ENCODE measurements at regions not wholly inside any gene's neighbourhood (a gene's known extent, or its start where the extent isn't known, plus 50 kb on each side); places are given as distances from the start of the nearest gene placed in this dataset.

GRCh38 chr12:45547132-45547531 is 182.4 kb upstream of the ARID2 start:
- Histone ChIP-seq H3K4me1 (ENCODE audit: control insufficient read depth in 2 of 2, insufficient read depth in 2 of 2, low read length in 1 of 2) (peaks cover 0 to 2% of the 10 kb centered on the region in 2 donors), H3K27ac (ENCODE audit: low read depth in 2 of 2, low read length in 1 of 2) (no peak overlapping the region), H3K27me3 (ENCODE audit: control insufficient read depth in 1 of 2, insufficient read depth in 2 of 2, low read length in 2 of 2) (no peaks in the 10 kb centered on the region), H3K9me3 (ENCODE audit: control insufficient read depth in 2 of 2, insufficient read depth in 1 of 2, low read depth in 1 of 2, low read length in 1 of 2) (no peaks in the 10 kb centered on the region), H3K4me3 (ENCODE audit: low read depth in 1 of 2, low read length in 2 of 2) (no peak overlapping the region), H3K36me3 (ENCODE audit: control insufficient read depth in 2 of 2, insufficient read depth in 2 of 2, low read length in 1 of 2) (no peaks in the 10 kb centered on the region)
- 72 to 81% methylated on average over 1 of the region's 1 CpG for WGBS, 2 donors

- peaks cover 0 to 5% of the 10 kb centered on the region in 2 donors for H3K4me1 ChIP-seq (ENCODE audit: control insufficient read depth in 2 of 2, insufficient read depth in 2 of 2, low read length in 1 of 2)
- H3K9me3 ChIP-seq (ENCODE audit: control insufficient read depth in 2 of 2, insufficient read depth in 1 of 2, low read depth in 1 of 2, low read length in 1 of 2), result no peaks in the 10 kb centered on the region
- no peak overlapping the region for H3K27ac ChIP-seq (ENCODE audit: low read depth in 2 of 2, low read length in 1 of 2)
- no peaks in the 10 kb centered on the region for H3K27me3 ChIP-seq (ENCODE audit: control insufficient read depth in 1 of 2, insufficient read depth in 2 of 2, low read length in 2 of 2)
- 25 to 43% methylated on average over 1 of the region's 1 CpG for WGBS, 2 donors
- H3K4me3 ChIP-seq (ENCODE audit: low read depth in 1 of 2, low read length in 2 of 2), result no peak overlapping the region
- H3K36me3 ChIP-seq (ENCODE audit: control insufficient read depth in 2 of 2, insufficient read depth in 2 of 2, low read length in 1 of 2), result no peaks in the 10 kb centered on the region
Observed at GRCh38 chr12:45547822-45548221, 181.7 kb upstream of the ARID2 start.

GRCh38 chr12:45548426-45548825 is 181.1 kb upstream of the ARID2 start:
- H3K4me1 ChIP-seq (ENCODE audit: control insufficient read depth in 2 of 2, insufficient read depth in 2 of 2, low read length in 1 of 2), result peaks cover 0 to 5% of the 10 kb centered on the region in 2 donors
- 69 to 84% methylated on average over 4 of the region's 4 CpGs for WGBS, 2 donors
- H3K27me3 ChIP-seq (ENCODE audit: control insufficient read depth in 1 of 2, insufficient read depth in 2 of 2, low read length in 2 of 2), result no peaks in the 10 kb centered on the region
- H3K27ac ChIP-seq (ENCODE audit: low read depth in 2 of 2, low read length in 1 of 2), result no peak overlapping the region
- no peaks in the 10 kb centered on the region for H3K9me3 ChIP-seq (ENCODE audit: control insufficient read depth in 2 of 2, insufficient read depth in 1 of 2, low read depth in 1 of 2, low read length in 1 of 2)
- no peaks in the 10 kb centered on the region for H3K36me3 ChIP-seq (ENCODE audit: control insufficient read depth in 2 of 2, insufficient read depth in 2 of 2, low read length in 1 of 2)
- no peak overlapping the region for H3K4me3 ChIP-seq (ENCODE audit: low read depth in 1 of 2, low read length in 2 of 2)

- Histone ChIP-seq H3K27ac (ENCODE audit: low read depth in 2 of 2, low read length in 1 of 2) (peak overlapping the region in 1 of 2 donors; percentile 58), H3K9me3 (ENCODE audit: control insufficient read depth in 2 of 2, insufficient read depth in 1 of 2, low read depth in 1 of 2, low read length in 1 of 2) (no peaks in the 10 kb centered on the region), H3K4me1 (ENCODE audit: control insufficient read depth in 2 of 2, insufficient read depth in 2 of 2, low read length in 1 of 2) (peaks cover 0 to 5% of the 10 kb centered on the region in 2 donors), H3K27me3 (ENCODE audit: control insufficient read depth in 1 of 2, insufficient read depth in 2 of 2, low read length in 2 of 2) (no peaks in the 10 kb centered on the region), H3K36me3 (ENCODE audit: control insufficient read depth in 2 of 2, insufficient read depth in 2 of 2, low read length in 1 of 2) (no peaks in the 10 kb centered on the region), H3K4me3 (ENCODE audit: low read depth in 1 of 2, low read length in 2 of 2) (no peak overlapping the region)
- 62 to 71% methylated on average over 4 of the region's 4 CpGs for WGBS, 2 donors
Observed at GRCh38 chr12:45549337-45549902, 180.1 kb upstream of the ARID2 start.

GRCh38 chr12:45553204-45553603 is 176.3 kb upstream of the ARID2 start:
- WGBS, 2 donors, result 53 to 64% methylated on average over 3 of the region's 3 CpGs
- Histone ChIP-seq H3K27ac (ENCODE audit: low read depth in 2 of 2, low read length in 1 of 2) (no peak overlapping the region), H3K9me3 (ENCODE audit: control insufficient read depth in 2 of 2, insufficient read depth in 1 of 2, low read depth in 1 of 2, low read length in 1 of 2) (no peaks in the 10 kb centered on the region), H3K36me3 (ENCODE audit: control insufficient read depth in 2 of 2, insufficient read depth in 2 of 2, low read length in 1 of 2) (no peaks in the 10 kb centered on the region), H3K4me1 (ENCODE audit: control insufficient read depth in 2 of 2, insufficient read depth in 2 of 2, low read length in 1 of 2) (peaks cover 0 to 5% of the 10 kb centered on the region in 2 donors), H3K4me3 (ENCODE audit: low read depth in 1 of 2, low read length in 2 of 2) (no peak overlapping the region), H3K27me3 (ENCODE audit: control insufficient read depth in 1 of 2, insufficient read depth in 2 of 2, low read length in 2 of 2) (no peaks in the 10 kb centered on the region)

GRCh38 chr12:45557016-45557415 is 172.5 kb upstream of the ARID2 start:
- H3K4me1 ChIP-seq (ENCODE audit: control insufficient read depth in 2 of 2, insufficient read depth in 2 of 2, low read length in 1 of 2), result peaks cover 0 to 3% of the 10 kb centered on the region in 2 donors
- H3K4me3 ChIP-seq (ENCODE audit: low read depth in 1 of 2, low read length in 2 of 2), result no peak overlapping the region
- H3K9me3 ChIP-seq (ENCODE audit: control insufficient read depth in 2 of 2, insufficient read depth in 1 of 2, low read depth in 1 of 2, low read length in 1 of 2), result no peaks in the 10 kb centered on the region
- no peaks in the 10 kb centered on the region for H3K27me3 ChIP-seq (ENCODE audit: control insufficient read depth in 1 of 2, insufficient read depth in 2 of 2, low read length in 2 of 2)
- H3K27ac ChIP-seq (ENCODE audit: low read depth in 2 of 2, low read length in 1 of 2), result no peak overlapping the region
- H3K36me3 ChIP-seq (ENCODE audit: control insufficient read depth in 2 of 2, insufficient read depth in 2 of 2, low read length in 1 of 2), result no peaks in the 10 kb centered on the region

GRCh38 chr12:45558353-45558752 is 171.2 kb upstream of the ARID2 start:
- H3K27me3 ChIP-seq (ENCODE audit: control insufficient read depth in 1 of 2, insufficient read depth in 2 of 2, low read length in 2 of 2), result no peaks in the 10 kb centered on the region
- no peak overlapping the region for H3K4me3 ChIP-seq (ENCODE audit: low read depth in 1 of 2, low read length in 2 of 2)
- no peak overlapping the region for H3K27ac ChIP-seq (ENCODE audit: low read depth in 2 of 2, low read length in 1 of 2)
- H3K36me3 ChIP-seq (ENCODE audit: control insufficient read depth in 2 of 2, insufficient read depth in 2 of 2, low read length in 1 of 2), result no peaks in the 10 kb centered on the region
- H3K9me3 ChIP-seq (ENCODE audit: control insufficient read depth in 2 of 2, insufficient read depth in 1 of 2, low read depth in 1 of 2, low read length in 1 of 2), result no peaks in the 10 kb centered on the region
- WGBS, 2 donors, result 95% methylated on average over 4 of the region's 4 CpGs
- no peaks in the 10 kb centered on the region for H3K4me1 ChIP-seq (ENCODE audit: control insufficient read depth in 2 of 2, insufficient read depth in 2 of 2, low read length in 1 of 2)

GRCh38 chr12:45559537-45559936 is 170.0 kb upstream of the ARID2 start:
- H3K9me3 ChIP-seq (ENCODE audit: control insufficient read depth in 2 of 2, insufficient read depth in 1 of 2, low read depth in 1 of 2, low read length in 1 of 2), result no peaks in the 10 kb centered on the region
- 91 to 92% methylated on average over 3 of the region's 3 CpGs for WGBS, 2 donors
- no peak overlapping the region for H3K4me3 ChIP-seq (ENCODE audit: low read depth in 1 of 2, low read length in 2 of 2)
- H3K4me1 ChIP-seq (ENCODE audit: control insufficient read depth in 2 of 2, insufficient read depth in 2 of 2, low read length in 1 of 2), result no peaks in the 10 kb centered on the region
- H3K27ac ChIP-seq (ENCODE audit: low read depth in 2 of 2, low read length in 1 of 2), result no peak overlapping the region
- H3K27me3 ChIP-seq (ENCODE audit: control insufficient read depth in 1 of 2, insufficient read depth in 2 of 2, low read length in 2 of 2), result no peaks in the 10 kb centered on the region
- no peaks in the 10 kb centered on the region for H3K36me3 ChIP-seq (ENCODE audit: control insufficient read depth in 2 of 2, insufficient read depth in 2 of 2, low read length in 1 of 2)

GRCh38 chr12:45560689-45561088 is 168.8 kb upstream of the ARID2 start:
- 80 to 83% methylated on average over 4 of the region's 4 CpGs for WGBS, 2 donors
- Histone ChIP-seq H3K4me1 (ENCODE audit: control insufficient read depth in 2 of 2, insufficient read depth in 2 of 2, low read length in 1 of 2) (no peaks in the 10 kb centered on the region), H3K36me3 (ENCODE audit: control insufficient read depth in 2 of 2, insufficient read depth in 2 of 2, low read length in 1 of 2) (no peaks in the 10 kb centered on the region), H3K27ac (ENCODE audit: low read depth in 2 of 2, low read length in 1 of 2) (no peak overlapping the region), H3K27me3 (ENCODE audit: control insufficient read depth in 1 of 2, insufficient read depth in 2 of 2, low read length in 2 of 2) (no peaks in the 10 kb centered on the region), H3K9me3 (ENCODE audit: control insufficient read depth in 2 of 2, insufficient read depth in 1 of 2, low read depth in 1 of 2, low read length in 1 of 2) (no peaks in the 10 kb centered on the region), H3K4me3 (ENCODE audit: low read depth in 1 of 2, low read length in 2 of 2) (no peak overlapping the region)

GRCh38 chr12:45561488-45561887 is 168.0 kb upstream of the ARID2 start:
- Histone ChIP-seq H3K9me3 (ENCODE audit: control insufficient read depth in 2 of 2, insufficient read depth in 1 of 2, low read depth in 1 of 2, low read length in 1 of 2) (no peaks in the 10 kb centered on the region), H3K36me3 (ENCODE audit: control insufficient read depth in 2 of 2, insufficient read depth in 2 of 2, low read length in 1 of 2) (no peaks in the 10 kb centered on the region), H3K4me3 (ENCODE audit: low read depth in 1 of 2, low read length in 2 of 2) (no peak overlapping the region), H3K4me1 (ENCODE audit: control insufficient read depth in 2 of 2, insufficient read depth in 2 of 2, low read length in 1 of 2) (no peaks in the 10 kb centered on the region), H3K27me3 (ENCODE audit: control insufficient read depth in 1 of 2, insufficient read depth in 2 of 2, low read length in 2 of 2) (no peaks in the 10 kb centered on the region), H3K27ac (ENCODE audit: low read depth in 2 of 2, low read length in 1 of 2) (no peak overlapping the region)
- WGBS, 2 donors, result 86 to 91% methylated on average over 4 of the region's 4 CpGs
